ENCODE measurements at regions not wholly inside any gene's neighbourhood (a gene's known extent, or its start where the extent isn't known, plus 50 kb on each side); places are given as distances from the start of the nearest gene placed in this dataset.
A peak's percentile ranks its signal among the peaks of the same experiment; 100 is the strongest.

DNA sequence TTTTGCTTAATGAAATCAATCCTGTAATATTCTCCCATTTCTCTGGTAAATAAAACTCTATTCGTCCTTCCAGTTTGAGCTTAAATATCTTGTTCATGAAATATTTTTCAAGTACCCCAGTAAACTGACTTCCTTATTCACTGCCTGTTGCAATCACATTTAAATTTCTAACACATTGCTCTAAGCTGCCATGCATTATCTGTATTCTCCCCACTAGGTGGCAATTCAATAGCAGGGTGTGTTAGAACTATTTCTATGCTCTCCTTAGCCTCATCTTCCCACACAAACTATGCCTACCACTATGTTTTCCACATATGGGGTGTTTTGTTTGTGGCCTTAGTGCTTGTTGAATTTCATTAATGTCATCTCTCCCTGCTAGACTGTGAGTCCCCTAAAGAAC lies 377.1 kb upstream of the HS3ST1 start:
- no peak for TF ChIP-seq EZH2 (IDR thresholded peaks at IDR 0.05)
- TF ChIP-seq, protein P1, sequence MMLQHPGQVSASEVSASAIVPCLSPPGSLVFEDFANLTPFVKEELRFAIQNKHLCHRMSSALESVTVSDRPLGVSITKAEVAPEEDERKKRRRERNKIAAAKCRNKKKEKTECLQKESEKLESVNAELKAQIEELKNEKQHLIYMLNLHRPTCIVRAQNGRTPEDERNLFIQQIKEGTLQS (IDR thresholded peaks at IDR 0.05), result no peak
- TF ChIP-seq, protein P2, sequence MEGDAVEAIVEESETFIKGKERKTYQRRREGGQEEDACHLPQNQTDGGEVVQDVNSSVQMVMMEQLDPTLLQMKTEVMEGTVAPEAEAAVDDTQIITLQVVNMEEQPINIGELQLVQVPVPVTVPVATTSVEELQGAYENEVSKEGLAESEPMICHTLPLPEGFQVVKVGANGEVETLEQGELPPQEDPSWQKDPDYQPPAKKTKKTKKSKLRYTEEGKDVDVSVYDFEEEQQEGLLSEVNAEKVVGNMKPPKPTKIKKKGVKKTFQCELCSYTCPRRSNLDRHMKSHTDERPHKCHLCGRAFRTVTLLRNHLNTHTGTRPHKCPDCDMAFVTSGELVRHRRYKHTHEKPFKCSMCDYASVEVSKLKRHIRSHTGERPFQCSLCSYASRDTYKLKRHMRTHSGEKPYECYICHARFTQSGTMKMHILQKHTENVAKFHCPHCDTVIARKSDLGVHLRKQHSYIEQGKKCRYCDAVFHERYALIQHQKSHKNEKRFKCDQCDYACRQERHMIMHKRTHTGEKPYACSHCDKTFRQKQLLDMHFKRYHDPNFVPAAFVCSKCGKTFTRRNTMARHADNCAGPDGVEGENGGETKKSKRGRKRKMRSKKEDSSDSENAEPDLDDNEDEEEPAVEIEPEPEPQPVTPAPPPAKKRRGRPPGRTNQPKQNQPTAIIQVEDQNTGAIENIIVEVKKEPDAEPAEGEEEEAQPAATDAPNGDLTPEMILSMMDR (IDR thresholded peaks at IDR 0.05 in 2 of 3, conservative IDR thresholded peaks at IDR 0.05 in 1 of 3; ENCODE audit: borderline replicate concordance in 1 of 3, insufficient read depth in 1 of 3, low read depth in 2 of 3, low read length in 2 of 3), result peak; percentile 46 to 80 (median 73); a peak in 5 of 6 replicates
- TF ChIP-seq SIN3A (IDR thresholded peaks at IDR 0.05; ENCODE audit: low read depth), result no peak
- TF ChIP-seq FOSL1 (IDR thresholded peaks at IDR 0.05; ENCODE audit: low read depth), result no peak
- no peak for TF ChIP-seq EGR1 (IDR thresholded peaks at IDR 0.05; ENCODE audit: low read depth)
- TF ChIP-seq, protein P3, sequence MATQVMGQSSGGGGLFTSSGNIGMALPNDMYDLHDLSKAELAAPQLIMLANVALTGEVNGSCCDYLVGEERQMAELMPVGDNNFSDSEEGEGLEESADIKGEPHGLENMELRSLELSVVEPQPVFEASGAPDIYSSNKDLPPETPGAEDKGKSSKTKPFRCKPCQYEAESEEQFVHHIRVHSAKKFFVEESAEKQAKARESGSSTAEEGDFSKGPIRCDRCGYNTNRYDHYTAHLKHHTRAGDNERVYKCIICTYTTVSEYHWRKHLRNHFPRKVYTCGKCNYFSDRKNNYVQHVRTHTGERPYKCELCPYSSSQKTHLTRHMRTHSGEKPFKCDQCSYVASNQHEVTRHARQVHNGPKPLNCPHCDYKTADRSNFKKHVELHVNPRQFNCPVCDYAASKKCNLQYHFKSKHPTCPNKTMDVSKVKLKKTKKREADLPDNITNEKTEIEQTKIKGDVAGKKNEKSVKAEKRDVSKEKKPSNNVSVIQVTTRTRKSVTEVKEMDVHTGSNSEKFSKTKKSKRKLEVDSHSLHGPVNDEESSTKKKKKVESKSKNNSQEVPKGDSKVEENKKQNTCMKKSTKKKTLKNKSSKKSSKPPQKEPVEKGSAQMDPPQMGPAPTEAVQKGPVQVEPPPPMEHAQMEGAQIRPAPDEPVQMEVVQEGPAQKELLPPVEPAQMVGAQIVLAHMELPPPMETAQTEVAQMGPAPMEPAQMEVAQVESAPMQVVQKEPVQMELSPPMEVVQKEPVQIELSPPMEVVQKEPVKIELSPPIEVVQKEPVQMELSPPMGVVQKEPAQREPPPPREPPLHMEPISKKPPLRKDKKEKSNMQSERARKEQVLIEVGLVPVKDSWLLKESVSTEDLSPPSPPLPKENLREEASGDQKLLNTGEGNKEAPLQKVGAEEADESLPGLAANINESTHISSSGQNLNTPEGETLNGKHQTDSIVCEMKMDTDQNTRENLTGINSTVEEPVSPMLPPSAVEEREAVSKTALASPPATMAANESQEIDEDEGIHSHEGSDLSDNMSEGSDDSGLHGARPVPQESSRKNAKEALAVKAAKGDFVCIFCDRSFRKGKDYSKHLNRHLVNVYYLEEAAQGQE (IDR thresholded peaks at IDR 0.05; ENCODE audit: low read depth), result no peak
- TF ChIP-seq POLR2A (IDR thresholded peaks at IDR 0.05; ENCODE audit: borderline replicate concordance, extremely low read depth, insufficient read depth, insufficient read length), result no peak
- no peak for TF ChIP-seq ZNF274 (IDR thresholded peaks at IDR 0.05; ENCODE audit: low read depth, low read length)
- no peak for TF ChIP-seq SP1 (IDR thresholded peaks at IDR 0.05; ENCODE audit: low read depth)
- no peak for TF ChIP-seq TCF7L2 (IDR thresholded peaks at IDR 0.05; ENCODE audit: borderline replicate concordance, extremely low read depth, insufficient read depth, insufficient read length)
- peak; percentile 69 for TF ChIP-seq RAD21 (IDR thresholded peaks at IDR 0.05; ENCODE audit: low read depth)
- peak; percentile 55; the same call in 1 of the 2 replicates for TF ChIP-seq CEBPB (IDR thresholded peaks at IDR 0.05; ENCODE audit: low read depth)
- no peak for TF ChIP-seq EZH2phosphoT487 (IDR thresholded peaks at IDR 0.05; ENCODE audit: borderline replicate concordance)
